Kidney epithelial cell (primary cell): ENCODE measurements at regions not wholly inside any gene's neighbourhood (a gene's known extent, or its start where the extent isn't known, plus 50 kb on each side); places are given as distances from the start of the nearest gene placed in this dataset.

ENCODE experiments used
- DNase-seq: peaks from one replicate; pipeline ENCODE4 v3.0.0-alpha.2; 2010; ENCODE audit warnings: low read depth
- H3K27me3 ChIP-seq: 2 replicates; pipeline ENCODE4 v1.6.0; 2011; ENCODE audit warnings: low read length; ENCODE audit not compliant: control insufficient read depth, insufficient read depth
- H3K36me3 ChIP-seq: 2 replicates; pipeline ENCODE4 v1.5.1; 2011; ENCODE audit warnings: low read length; ENCODE audit not compliant: control insufficient read depth, insufficient read depth
- H3K4me3 ChIP-seq: 2 replicates; pipeline ENCODE4 v1.5.1; 2011; ENCODE audit warnings: low read depth, mild to moderate bottlenecking, control low read depth, low read length
- TF ChIP-seq, protein P1 (sequence below): IDR thresholded peaks from 2 replicates; pipeline ENCODE4 v1.5.1; 2011; ENCODE audit warnings: mild to moderate bottlenecking, moderate library complexity, low read length, control low read depth, inconsistent platforms; ENCODE audit not compliant: insufficient read depth, poor library complexity, severe bottlenecking

DNA sequence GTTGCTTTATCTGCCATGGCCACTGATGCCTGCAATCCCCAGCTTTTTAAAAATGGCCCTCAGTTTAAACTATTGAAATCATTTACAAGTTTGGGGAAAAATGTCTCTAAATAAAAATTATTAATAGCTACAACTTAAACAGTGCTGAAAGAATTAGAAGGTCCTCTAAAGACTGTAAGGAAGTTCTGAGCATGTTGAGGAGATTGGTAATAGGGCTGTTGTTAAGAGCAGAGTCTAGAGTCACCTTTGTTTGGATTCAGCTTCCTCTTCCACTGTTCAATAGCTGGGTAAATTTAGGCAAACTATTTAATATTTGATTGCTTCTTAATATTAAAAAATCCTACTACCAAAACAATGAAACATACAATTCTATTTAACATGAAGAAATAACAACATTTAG lies 1127.1 kb upstream of the DDX18 start:
- DNase-seq, result no peak
- no peaks in the 10 kb centered on the region for H3K27me3 ChIP-seq
- H3K36me3 ChIP-seq, result no peaks in the 10 kb centered on the region
- no peak overlapping the region for H3K4me3 ChIP-seq
- TF ChIP-seq, protein P1, sequence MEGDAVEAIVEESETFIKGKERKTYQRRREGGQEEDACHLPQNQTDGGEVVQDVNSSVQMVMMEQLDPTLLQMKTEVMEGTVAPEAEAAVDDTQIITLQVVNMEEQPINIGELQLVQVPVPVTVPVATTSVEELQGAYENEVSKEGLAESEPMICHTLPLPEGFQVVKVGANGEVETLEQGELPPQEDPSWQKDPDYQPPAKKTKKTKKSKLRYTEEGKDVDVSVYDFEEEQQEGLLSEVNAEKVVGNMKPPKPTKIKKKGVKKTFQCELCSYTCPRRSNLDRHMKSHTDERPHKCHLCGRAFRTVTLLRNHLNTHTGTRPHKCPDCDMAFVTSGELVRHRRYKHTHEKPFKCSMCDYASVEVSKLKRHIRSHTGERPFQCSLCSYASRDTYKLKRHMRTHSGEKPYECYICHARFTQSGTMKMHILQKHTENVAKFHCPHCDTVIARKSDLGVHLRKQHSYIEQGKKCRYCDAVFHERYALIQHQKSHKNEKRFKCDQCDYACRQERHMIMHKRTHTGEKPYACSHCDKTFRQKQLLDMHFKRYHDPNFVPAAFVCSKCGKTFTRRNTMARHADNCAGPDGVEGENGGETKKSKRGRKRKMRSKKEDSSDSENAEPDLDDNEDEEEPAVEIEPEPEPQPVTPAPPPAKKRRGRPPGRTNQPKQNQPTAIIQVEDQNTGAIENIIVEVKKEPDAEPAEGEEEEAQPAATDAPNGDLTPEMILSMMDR, result no peak

DNA sequence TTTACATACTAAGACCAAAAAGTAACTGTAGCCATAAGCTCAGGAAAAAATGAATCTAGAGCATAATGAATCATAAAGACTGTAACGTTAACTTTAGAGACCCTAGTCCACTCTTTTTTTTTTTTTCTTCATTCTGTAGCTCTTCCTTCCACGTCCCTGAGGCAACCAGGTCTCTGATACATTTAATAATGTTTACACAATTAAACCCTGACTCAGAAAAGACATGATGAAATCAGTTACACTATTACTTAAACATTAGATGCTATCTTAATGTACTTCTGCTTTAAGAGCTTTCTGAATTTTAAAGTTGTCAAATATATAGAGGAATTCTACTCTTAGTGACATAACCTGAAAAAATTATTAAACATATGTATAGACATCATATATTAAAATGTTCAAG lies 1121.5 kb upstream of the DDX18 start:
- Histone ChIP-seq H3K36me3 (no peaks in the 10 kb centered on the region), H3K4me3 (no peak overlapping the region), H3K27me3 (no peaks in the 10 kb centered on the region)
- TF ChIP-seq, protein P1, result no peak
- DNase-seq, result no peak

DNA sequence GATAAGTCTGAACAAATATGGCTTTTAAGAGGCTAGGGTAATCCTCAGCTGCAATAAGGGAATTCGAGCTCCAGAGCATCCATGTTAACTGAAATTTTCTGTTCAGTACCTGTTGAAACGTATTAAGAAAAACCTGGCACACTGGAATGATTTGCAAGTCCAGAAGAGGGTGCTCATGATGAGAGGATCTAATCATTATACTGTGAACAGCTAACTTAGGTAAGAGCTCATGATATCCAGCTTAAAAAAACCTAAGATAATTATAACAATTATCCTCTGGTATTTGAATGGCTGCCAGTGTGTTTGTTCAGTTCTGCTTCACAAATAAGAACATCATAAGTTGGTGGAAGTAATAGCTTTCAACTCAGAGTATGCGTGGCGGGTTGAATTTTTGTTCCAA lies 1118.3 kb upstream of the DDX18 start:
- Histone ChIP-seq H3K36me3 (no peaks in the 10 kb centered on the region), H3K4me3 (no peak overlapping the region), H3K27me3 (no peaks in the 10 kb centered on the region)
- no peak for DNase-seq
- TF ChIP-seq, protein P1, result peak; percentile 12

DNA sequence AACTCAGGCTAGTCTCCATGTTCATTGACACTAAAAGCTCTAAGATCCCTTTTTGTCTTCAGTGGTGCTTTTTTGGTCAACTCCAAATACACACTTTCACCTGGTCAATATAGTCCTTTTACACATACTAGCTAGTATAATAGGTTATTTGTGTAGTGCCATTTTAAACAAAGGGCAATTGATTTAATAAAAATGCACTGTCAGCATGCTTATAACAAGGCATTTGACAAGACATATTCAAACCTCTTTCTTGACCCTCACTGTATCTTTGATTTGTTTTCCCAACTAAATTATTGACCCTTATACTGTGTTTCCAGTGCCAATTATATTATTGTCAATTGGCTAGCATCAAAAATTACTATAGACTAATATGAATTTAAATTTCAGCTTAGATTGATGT lies 1117.6 kb upstream of the DDX18 start:
- no peak for DNase-seq
- H3K4me3 ChIP-seq, result no peak overlapping the region
- H3K36me3 ChIP-seq, result no peaks in the 10 kb centered on the region
- TF ChIP-seq, protein P1, result no peak
- no peaks in the 10 kb centered on the region for H3K27me3 ChIP-seq

DNA sequence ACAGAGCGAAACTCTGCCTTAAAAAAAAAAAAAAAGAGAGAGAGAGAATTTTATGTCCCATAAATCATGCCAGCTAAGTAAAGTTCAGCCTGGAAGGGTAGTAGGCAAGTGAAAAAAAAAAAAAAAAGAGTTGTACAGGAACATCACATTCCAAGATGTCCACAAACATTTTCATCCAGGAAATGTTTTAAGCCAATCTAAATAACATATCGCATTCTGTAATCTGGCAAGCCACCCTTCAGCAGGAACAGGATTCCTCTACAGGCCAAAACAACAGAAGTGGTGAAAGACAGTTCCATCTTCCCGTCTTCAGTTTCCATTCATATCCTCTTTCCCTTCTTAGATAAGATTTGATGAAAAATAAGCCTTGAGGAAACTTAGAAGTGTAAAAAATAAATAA lies 1108.1 kb upstream of the DDX18 start:
- Histone ChIP-seq H3K4me3 (no peak overlapping the region), H3K27me3 (no peaks in the 10 kb centered on the region), H3K36me3 (no peaks in the 10 kb centered on the region)
- TF ChIP-seq, protein P1, result no peak
- no peak for DNase-seq

DNA sequence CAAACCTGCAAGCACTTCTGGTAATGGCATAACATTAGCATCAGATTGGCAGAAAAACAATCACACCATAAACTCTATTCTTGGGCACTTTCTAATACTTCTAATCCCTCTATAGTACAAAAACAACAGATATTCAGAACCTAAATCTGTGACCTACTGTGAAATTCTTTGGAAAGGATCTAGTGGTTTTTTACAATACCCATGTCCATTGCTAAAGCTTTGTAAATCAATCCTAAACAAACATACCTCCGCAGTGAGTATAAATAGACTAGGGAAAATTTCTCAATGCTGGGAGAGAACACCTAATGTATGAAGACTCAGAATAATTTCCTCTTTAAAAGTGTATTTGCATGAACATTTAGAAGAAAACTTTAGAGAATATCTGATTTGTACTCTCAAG lies 1098.5 kb upstream of the DDX18 start:
- no peak overlapping the region for H3K4me3 ChIP-seq

More for the DNA sequence above, 1098.5 kb upstream of the DDX18 start:
- TF ChIP-seq, protein P1, result no peak
- no peaks in the 10 kb centered on the region for H3K36me3 ChIP-seq
- no peaks in the 10 kb centered on the region for H3K27me3 ChIP-seq
- no peak for DNase-seq
